ENCODE measurements at regions not wholly inside any gene's neighbourhood (a gene's known extent, or its start where the extent isn't known, plus 50 kb on each side); places are given as distances from the start of the nearest gene placed in this dataset.

GRCh38 chr9:30506749-30507148 is 1877.7 kb upstream of the ACO1 start:
- TF ChIP-seq CTCF (conservative IDR thresholded peaks at IDR 0.05; ENCODE audit: low read depth, low read length): no peak
- DNase-seq (ENCODE audit: low read depth): no peak
- H3K4me3 ChIP-seq (ENCODE audit: low read depth, low read length): no peak overlapping the region

GRCh38 chr9:30507166-30507565 is 1877.3 kb upstream of the ACO1 start:
- no peak for DNase-seq (ENCODE audit: low read depth)
- no peak overlapping the region for H3K4me3 ChIP-seq (ENCODE audit: low read depth, low read length)
- no peak for TF ChIP-seq CTCF (conservative IDR thresholded peaks at IDR 0.05; ENCODE audit: low read depth, low read length)

GRCh38 chr9:30511666-30512065 is 1872.8 kb upstream of the ACO1 start:
- no peak for TF ChIP-seq CTCF (conservative IDR thresholded peaks at IDR 0.05; ENCODE audit: low read depth, low read length)
- no peak for DNase-seq (ENCODE audit: low read depth)
- no peak overlapping the region for H3K4me3 ChIP-seq (ENCODE audit: low read depth, low read length)

- TF ChIP-seq CTCF (conservative IDR thresholded peaks at IDR 0.05; ENCODE audit: low read depth, low read length): no peak
- no peak for DNase-seq (ENCODE audit: low read depth)
- no peak overlapping the region for H3K4me3 ChIP-seq (ENCODE audit: low read depth, low read length)
These were observed 1865.3 kb upstream of the ACO1 start for GRCh38 chr9:30519166-30519565.

- no peak for TF ChIP-seq CTCF (conservative IDR thresholded peaks at IDR 0.05; ENCODE audit: low read depth, low read length)
- H3K4me3 ChIP-seq (ENCODE audit: low read depth, low read length): no peak overlapping the region
- peak; percentile 31 for DNase-seq (ENCODE audit: low read depth)
These were observed 1864.7 kb upstream of the ACO1 start for GRCh38 chr9:30519756-30520155.

- no peak overlapping the region for H3K4me3 ChIP-seq (ENCODE audit: low read depth, low read length)
- DNase-seq (ENCODE audit: low read depth): no peak
- TF ChIP-seq CTCF (conservative IDR thresholded peaks at IDR 0.05; ENCODE audit: low read depth, low read length): no peak
These were observed 1862.4 kb upstream of the ACO1 start for GRCh38 chr9:30522061-30522460.

GRCh38 chr9:30522486-30522885 is 1862.0 kb upstream of the ACO1 start:
- TF ChIP-seq CTCF (conservative IDR thresholded peaks at IDR 0.05; ENCODE audit: low read depth, low read length): no peak
- DNase-seq (ENCODE audit: low read depth): no peak
- no peak overlapping the region for H3K4me3 ChIP-seq (ENCODE audit: low read depth, low read length)

Data from choroid plexus epithelial cell (primary cell).